HT1080 (cell line): ENCODE measurements at regions not wholly inside any gene's neighbourhood (a gene's known extent, or its start where the extent isn't known, plus 50 kb on each side); places are given as distances from the start of the nearest gene placed in this dataset.
A peak's percentile ranks its signal among the peaks of the same experiment; 100 is the strongest.

Source experiments
- DNase-seq: peaks from one replicate; pipeline ENCODE4 v3.0.0-alpha.2; 2015; ENCODE audit warnings: low read depth

- DNase-seq: peak; percentile 73
Measured at GRCh38 chr15:93829115-93829870, 402.1 kb upstream of the MCTP2 start.

- no peak for DNase-seq
Measured at GRCh38 chr15:93826790-93827189, 404.6 kb upstream of the MCTP2 start.

GRCh38 chr15:93826293-93826692 lies 405.1 kb upstream of the MCTP2 start:
- DNase-seq: no peak

DNA sequence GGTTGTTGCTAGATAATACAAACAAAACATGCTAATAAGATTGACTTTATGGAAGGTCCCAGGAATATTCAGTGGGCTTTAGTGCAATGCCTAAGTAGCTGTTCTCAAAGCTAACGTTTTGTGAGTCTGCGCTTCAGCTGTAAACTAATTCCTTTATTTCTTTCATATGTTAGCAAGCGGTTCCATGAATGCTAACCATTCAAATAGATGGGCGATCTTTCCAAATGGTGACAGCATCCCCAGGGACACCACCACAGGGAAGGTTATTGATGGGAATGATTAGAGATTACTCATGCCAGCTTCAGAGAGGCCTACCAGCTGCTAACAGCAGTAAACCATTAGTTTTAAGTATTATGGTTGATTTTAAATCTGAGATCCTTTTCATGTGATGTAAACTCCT lies 405.7 kb upstream of the MCTP2 start:
- no peak for DNase-seq

- DNase-seq: no peak
Measured at GRCh38 chr15:93823971-93824913, 407.1 kb upstream of the MCTP2 start.

GRCh38 chr15:93820566-93820965 lies 410.8 kb upstream of the MCTP2 start:
- no peak for DNase-seq

GRCh38 chr15:93819826-93820225 lies 411.5 kb upstream of the MCTP2 start:
- DNase-seq: no peak

- DNase-seq: no peak
Measured at GRCh38 chr15:93816815-93817214, 414.5 kb upstream of the MCTP2 start.

- DNase-seq: no peak
Measured at GRCh38 chr15:93811305-93811704, 420.1 kb upstream of the MCTP2 start.

DNA sequence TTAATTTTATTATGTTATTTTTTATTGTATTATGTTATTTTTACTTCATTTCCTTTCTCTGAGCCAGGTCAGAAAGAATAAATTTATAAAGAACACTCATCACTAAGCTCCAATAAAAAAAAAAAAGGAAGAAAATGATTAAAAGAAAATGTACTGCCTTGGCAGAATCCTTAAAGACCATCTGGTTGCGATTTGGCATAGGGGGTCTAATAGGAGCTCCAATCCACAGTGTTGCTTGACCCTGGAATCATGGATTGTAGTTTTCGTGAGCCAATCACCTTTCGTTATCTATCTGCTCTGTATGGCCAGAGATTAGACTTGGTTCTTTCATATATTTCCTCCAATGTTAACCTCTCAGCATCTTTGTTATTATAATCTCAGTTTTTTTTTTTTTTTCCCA lies 421.8 kb upstream of the MCTP2 start:
- no peak for DNase-seq

DNA sequence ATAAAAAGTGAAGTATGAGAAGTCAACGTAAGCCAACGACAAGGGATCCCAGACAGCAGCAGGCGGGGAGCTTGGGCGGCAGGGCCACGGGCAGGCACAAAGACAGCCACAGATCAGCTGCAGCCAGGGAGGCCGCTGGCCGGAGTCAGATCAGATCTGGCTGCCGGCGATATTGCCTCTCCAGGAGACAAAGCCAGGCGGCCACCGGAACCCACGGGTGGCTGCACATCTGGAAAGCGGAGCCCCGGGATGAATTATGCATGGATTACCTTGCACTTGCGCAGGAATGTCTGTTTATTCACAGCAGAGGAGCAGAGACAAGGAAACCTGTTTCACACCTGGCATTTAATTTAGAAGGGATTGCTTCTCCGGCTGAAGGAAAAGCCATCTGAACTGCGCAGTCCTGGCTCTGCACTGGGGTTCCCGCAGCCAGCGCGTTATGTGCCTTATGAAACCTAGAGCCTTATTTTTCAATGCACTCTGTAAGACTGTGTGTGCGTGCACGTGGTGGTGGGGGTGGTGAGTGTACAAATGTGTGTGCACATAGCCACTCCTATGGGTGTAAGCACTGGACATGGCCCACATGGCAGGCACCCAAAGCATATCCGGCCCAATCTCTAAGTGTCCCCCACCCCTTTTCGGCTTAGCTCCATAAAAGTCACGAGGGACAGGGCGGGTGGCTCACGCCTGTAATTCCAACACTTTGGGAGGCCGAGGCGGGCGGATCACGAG lies 427.8 kb upstream of the MCTP2 start:
- no peak for DNase-seq

GRCh38 chr15:93801206-93801605 lies 430.2 kb upstream of the MCTP2 start:
- DNase-seq: no peak

DNA sequence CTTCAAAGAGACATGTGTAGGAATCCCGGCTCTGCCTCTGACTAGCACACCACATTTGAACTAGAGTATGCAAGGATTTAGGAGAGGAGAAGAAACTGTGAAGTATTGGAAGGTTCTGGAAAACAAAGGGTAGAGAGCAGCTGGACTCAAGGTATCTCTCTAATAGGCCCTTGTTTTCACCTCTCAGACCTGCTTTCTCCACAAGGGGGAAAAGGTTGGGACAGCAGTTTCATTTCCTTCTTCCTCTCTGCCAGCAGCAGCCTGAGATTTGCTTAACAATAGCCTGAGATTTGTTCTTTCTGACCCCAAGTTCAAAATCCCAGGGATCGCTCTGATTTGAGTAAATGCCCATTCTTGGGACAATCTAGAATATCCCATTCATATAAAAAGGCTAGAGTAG lies 430.6 kb upstream of the MCTP2 start:
- no peak for DNase-seq

GRCh38 chr15:93789441-93789840 lies 441.9 kb upstream of the MCTP2 start:
- no peak for DNase-seq

DNA sequence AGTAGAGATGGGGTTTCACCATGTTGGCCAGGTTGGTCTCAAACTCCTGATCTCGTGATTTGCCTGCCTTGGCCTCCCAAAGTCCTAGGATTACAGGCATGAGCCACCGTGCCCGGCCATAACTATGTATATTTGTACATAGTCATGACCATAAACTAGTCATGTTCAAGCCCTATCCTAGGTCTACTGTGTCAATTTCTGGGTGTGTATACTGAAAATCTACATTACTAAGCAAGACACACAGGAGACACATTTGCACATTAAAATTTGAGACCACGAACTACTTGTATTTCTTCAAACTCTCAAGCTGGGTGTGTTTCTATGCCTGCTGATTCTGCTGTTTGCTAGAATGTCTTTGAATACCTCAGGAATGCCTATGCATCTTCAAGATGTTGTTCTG lies 451.3 kb upstream of the MCTP2 start:
- DNase-seq: no peak

DNA sequence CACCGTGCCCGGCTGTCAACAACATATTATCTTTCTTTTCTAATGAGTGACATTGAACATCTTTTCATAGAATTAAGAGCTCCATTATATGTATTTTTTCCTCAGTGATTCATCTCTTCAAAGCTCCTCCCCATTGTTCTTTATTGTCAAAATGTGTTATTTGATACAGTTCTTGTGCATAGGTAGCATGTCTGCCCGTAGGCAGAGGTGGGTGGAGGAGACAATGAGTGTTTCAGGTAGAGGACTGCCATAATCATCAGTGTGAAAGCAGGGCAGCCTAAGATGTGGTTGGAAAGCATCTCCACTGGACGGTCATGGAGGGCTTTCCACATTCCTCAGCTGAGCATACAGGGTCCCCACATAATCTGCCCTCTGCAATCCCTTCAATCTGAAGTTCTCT lies 452.0 kb upstream of the MCTP2 start:
- no peak for DNase-seq

GRCh38 chr15:93771196-93772030 lies 459.9 kb upstream of the MCTP2 start:
- no peak for DNase-seq

DNA sequence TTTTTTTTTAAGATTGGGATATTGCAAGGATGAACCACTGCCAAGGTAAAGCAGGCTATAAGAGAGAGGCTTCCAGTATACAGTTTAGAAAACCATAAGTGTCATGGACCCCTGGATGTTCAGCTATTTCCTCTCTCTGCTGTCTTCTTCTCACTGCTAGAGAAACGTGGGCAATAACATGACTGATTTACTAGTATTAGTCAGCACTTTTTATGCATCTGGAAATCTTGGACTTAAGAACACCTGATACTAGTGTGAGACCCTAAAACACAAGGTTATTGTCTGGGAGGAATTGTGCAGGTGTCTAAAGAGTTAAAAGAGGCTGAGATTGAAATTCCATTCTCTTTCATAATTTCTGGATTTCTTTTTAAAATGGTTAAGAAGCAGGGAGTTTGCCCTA lies 460.6 kb upstream of the MCTP2 start:
- no peak for DNase-seq

- DNase-seq: no peak
Measured at GRCh38 chr15:93762036-93762435, 469.3 kb upstream of the MCTP2 start.

GRCh38 chr15:93759629-93760028 lies 471.7 kb upstream of the MCTP2 start:
- DNase-seq: peak; percentile 2

DNA sequence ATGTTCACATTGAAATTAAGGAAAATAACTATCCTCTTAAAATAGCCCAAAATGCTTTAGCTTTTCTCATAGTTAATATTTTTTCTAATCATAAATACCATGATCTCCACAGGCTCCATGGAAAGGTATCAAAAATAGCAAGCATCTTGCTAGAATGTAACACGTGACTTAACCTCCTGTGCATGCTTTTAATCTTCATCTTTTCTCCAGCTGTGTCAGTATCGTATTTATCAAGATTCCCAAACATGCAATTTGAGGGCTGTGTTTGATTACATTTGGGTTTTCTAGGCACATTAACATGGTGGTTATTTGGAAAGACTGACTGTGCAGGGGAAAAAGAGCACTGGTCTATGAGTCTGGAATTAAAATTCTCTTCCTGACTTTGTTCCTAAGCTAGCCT lies 472.5 kb upstream of the MCTP2 start:
- no peak for DNase-seq
